22Rv1 (cell line): ENCODE measurements at regions not wholly inside any gene's neighbourhood (a gene's known extent, or its start where the extent isn't known, plus 50 kb on each side); places are given as distances from the start of the nearest gene placed in this dataset.
"Not testable (repeated sequence)": the region's sequence is repeated elsewhere in the genome, so short reads cannot be mapped to it uniquely, and the experiment has no call there.

ENCODE experiments used
- H3K27ac ChIP-seq: fragments of 450-650 bp; 2 replicates; pipeline ENCODE4 v1.5.1; 2017
- CTCF ChIP-seq: fragments of 450-650 bp; IDR thresholded peaks from 2 replicates; pipeline ENCODE4 v1.5.1; 2017; ENCODE audit warnings: mild to moderate bottlenecking
- ZFX ChIP-seq: fragments of 450-650 bp; IDR thresholded peaks from 2 replicates; pipeline ENCODE4 v1.6.1; 2017; ENCODE audit warnings: antibody characterized with exemption, borderline replicate concordance

GRCh38 chr2:186339716-186340115 is 146.3 kb upstream of the ZC3H15 start:
- TF ChIP-seq ZFX (no peak), CTCF (no peak)
- H3K27ac ChIP-seq, result no peak overlapping the region

- no peak for TF ChIP-seq CTCF
- TF ChIP-seq ZFX, result no peak
- no peak overlapping the region for H3K27ac ChIP-seq
These were observed 144.0 kb upstream of the ZC3H15 start for GRCh38 chr2:186342029-186342428.

- no peak for TF ChIP-seq ZFX
- TF ChIP-seq CTCF, result no peak
- H3K27ac ChIP-seq, result no peak overlapping the region
These were observed 140.3 kb upstream of the ZC3H15 start for GRCh38 chr2:186345745-186346144.

DNA sequence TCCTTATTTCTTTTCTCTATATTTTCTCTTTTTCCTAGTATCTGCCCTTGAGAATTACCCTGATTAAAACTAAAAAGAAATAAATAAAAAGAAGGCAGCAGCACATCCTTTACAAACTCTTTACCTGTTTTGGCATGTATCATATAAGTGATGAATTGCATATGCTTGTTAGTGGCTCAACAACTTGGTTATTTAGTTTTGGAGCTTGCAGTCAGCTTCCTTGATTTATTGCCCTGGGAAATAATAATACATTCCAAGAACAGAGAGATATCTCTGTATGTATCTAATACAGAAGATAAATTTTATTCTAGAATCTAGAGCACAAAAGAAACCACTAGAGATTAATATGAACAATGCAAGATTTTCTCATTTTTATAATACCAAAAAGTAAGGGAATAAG is 139.8 kb upstream of the ZC3H15 start:
- TF ChIP-seq ZFX, result no peak
- TF ChIP-seq CTCF, result no peak
- no peak overlapping the region for H3K27ac ChIP-seq

- no peak overlapping the region for H3K27ac ChIP-seq
- TF ChIP-seq ZFX (no peak), CTCF (no peak)
These were observed 138.6 kb upstream of the ZC3H15 start for GRCh38 chr2:186347472-186347871.

DNA sequence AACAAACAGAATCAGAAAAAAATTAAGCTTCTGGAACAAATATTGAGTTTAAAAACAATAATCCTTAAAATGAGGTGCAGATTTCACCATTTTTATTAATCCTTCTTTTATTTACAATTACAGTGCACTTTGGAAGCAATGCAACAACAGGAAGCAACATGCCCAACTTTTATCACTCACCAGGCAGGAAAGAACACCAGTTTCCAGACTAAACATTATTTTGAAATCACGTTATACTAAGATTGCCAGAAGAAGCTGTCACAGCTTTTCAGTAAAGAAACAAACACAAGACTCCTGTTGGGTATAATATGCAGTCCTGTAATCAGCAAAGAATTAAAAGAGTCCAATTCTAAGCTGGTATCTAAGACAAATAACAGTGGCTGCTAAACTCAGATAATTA is 137.9 kb upstream of the ZC3H15 start:
- no peak overlapping the region for H3K27ac ChIP-seq
- TF ChIP-seq ZFX, result no peak
- no peak for TF ChIP-seq CTCF

- H3K27ac ChIP-seq, result no peak overlapping the region
- no peak for TF ChIP-seq ZFX
- TF ChIP-seq CTCF, result no peak
These were observed 136.6 kb upstream of the ZC3H15 start for GRCh38 chr2:186349508-186349907.

DNA sequence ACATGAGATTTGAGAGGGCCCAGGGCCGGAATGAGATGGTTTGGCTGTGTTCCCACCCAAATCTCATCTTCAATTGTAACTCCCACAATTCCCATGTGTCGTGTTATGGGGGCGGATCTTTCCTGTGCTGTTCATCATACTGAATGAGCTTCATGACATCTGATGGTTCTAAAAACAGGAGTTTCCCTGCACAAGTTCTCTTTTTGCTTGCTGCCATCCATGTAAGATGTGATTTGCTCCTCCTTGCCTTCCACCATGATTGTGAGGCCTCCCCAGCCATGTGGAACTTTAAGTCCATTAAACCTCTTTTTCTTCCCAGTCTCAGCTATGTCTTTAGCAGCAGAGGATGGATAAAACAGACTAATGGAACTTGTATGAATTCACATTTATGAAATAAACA is 131.9 kb upstream of the ZC3H15 start:
- H3K27ac ChIP-seq, result not testable (repeated sequence)
